ENCODE measurements at regions not wholly inside any gene's neighbourhood (a gene's known extent, or its start where the extent isn't known, plus 50 kb on each side); places are given as distances from the start of the nearest gene placed in this dataset.
"Not testable (repeated sequence)": the region's sequence is repeated elsewhere in the genome, so short reads cannot be mapped to it uniquely, and the experiment has no call there.

DNA sequence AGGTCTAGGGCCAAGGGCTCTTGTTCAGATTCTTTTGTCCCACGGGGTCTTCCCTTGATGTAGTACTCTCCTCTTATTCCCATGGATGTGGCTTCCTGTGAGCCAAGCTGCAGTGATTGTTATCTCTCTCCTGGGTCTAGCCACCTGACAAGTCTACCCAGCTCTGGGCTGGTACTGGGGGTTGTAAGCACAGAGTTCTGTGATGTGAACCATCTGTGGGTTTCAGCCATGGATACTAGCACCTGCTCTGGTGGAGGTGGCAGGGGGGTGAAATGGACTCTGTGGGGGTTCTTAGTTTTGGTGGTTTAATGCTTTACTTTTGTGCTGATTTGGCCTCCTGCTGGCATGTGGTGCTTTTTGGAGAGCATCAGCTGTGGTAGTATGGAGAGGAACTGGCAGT lies 350.8 kb downstream of the DNAJB9 start:
- Histone ChIP-seq H3K36me3 (no peaks in the 10 kb centered on the region), H3K27me3 (no peaks in the 10 kb centered on the region), H3K27ac (no peak overlapping the region), H3K4me1 (no peaks in the 10 kb centered on the region), H3K9me3 (peaks cover 0 to 51% of the 10 kb centered on the region in 2 donors), H3K4me3 (no peak overlapping the region)
- DNase-seq, result no peak
- ATAC-seq, result no peak
- TF ChIP-seq, protein P1, sequence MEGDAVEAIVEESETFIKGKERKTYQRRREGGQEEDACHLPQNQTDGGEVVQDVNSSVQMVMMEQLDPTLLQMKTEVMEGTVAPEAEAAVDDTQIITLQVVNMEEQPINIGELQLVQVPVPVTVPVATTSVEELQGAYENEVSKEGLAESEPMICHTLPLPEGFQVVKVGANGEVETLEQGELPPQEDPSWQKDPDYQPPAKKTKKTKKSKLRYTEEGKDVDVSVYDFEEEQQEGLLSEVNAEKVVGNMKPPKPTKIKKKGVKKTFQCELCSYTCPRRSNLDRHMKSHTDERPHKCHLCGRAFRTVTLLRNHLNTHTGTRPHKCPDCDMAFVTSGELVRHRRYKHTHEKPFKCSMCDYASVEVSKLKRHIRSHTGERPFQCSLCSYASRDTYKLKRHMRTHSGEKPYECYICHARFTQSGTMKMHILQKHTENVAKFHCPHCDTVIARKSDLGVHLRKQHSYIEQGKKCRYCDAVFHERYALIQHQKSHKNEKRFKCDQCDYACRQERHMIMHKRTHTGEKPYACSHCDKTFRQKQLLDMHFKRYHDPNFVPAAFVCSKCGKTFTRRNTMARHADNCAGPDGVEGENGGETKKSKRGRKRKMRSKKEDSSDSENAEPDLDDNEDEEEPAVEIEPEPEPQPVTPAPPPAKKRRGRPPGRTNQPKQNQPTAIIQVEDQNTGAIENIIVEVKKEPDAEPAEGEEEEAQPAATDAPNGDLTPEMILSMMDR (IDR thresholded peaks at IDR 0.05), result no peak
- intact Hi-C loops (cut with DNase I), result no loop called here

DNA sequence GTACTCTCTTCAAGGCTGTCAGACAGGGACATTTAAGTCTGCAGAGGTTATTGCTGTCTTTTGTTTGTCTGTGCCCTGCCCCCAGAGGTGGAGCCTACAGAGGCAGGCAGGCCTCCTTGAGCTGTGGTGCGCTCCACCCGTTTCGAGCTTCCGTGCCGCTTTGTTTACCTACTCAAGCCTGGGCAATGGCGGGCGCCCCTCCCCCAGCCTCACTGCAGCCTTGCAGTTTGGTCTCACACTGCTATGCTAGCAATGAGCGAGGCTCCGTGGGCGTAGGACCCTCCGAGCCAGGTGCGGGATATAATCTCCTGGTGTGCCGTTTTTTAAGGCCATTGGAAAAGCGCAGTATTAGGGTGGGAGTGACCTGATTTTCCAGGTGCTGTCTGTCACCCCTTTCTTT lies 373.4 kb downstream of the DNAJB9 start:
- H3K4me1 ChIP-seq; H3K36me3 ChIP-seq; H3K27ac ChIP-seq; H3K27me3 ChIP-seq; intact Hi-C loops (cut with DNase I); H3K4me3 ChIP-seq; ATAC-seq: not testable (repeated sequence)
- H3K9me3 ChIP-seq, result peaks cover 0 to 36% of the 10 kb centered on the region in 2 donors
- DNase-seq, result peak in 1 of 4 donors; percentile 40

DNA sequence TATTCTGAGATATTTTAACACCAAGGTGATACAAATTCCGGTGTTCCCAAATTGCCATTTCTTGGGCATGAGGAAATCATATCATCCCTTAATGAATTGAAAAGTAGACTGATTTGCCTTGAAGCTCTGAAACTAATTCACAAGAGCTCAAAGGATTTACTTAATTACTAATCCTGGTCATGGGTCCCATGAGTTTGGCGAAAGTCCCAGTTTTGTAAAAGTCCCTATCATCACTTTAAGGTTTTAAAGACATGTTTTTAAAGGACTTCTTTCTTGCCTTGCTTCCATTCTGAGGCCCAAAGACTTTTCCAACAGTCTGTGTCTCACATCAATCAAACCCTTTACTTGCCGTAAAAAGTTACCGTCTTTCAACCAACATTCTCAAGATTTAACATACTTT lies 377.9 kb downstream of the DNAJB9 start:
- intact Hi-C loops (cut with DNase I), result no loop called here
- H3K4me3 ChIP-seq, result no peak overlapping the region
- H3K9me3 ChIP-seq, result peaks cover 0 to 22% of the 10 kb centered on the region in 2 donors
- no peaks in the 10 kb centered on the region for H3K27me3 ChIP-seq
- H3K36me3 ChIP-seq, result no peaks in the 10 kb centered on the region
- no peak overlapping the region for H3K27ac ChIP-seq
- ATAC-seq (no peak), DNase-seq (no peak)
- no peaks in the 10 kb centered on the region for H3K4me1 ChIP-seq
- TF ChIP-seq, protein P1 (IDR thresholded peaks at IDR 0.05), result no peak

DNA sequence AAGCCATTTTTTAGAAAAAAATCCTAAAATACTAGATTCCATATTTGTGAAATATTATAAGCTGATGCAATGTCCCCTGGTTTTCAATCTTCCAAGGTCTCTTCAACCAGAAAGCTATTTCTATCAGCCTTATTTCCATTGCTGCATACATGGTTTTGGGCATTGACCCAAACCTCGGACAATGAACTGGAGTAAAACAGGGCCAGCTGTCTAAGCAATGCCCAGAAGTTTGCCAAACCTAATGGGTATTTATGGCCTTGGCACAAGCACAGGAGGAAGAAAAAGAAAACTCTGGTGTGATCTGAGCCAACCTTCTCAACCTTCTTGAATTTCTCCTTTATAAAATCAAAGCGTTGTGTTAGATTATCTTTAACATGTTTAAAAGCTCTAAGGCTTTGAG lies 402.3 kb downstream of the DNAJB9 start:
- TF ChIP-seq, protein P1 (IDR thresholded peaks at IDR 0.05), result no peak
- no peaks in the 10 kb centered on the region for H3K9me3 ChIP-seq
- H3K27ac ChIP-seq, result no peak overlapping the region
- intact Hi-C loops (cut with DNase I), result no loop called here
- H3K4me3 ChIP-seq, result no peak overlapping the region
- no peaks in the 10 kb centered on the region for H3K27me3 ChIP-seq
- ATAC-seq (no peak), DNase-seq (no peak)
- no peaks in the 10 kb centered on the region for H3K4me1 ChIP-seq
- no peaks in the 10 kb centered on the region for H3K36me3 ChIP-seq

DNA sequence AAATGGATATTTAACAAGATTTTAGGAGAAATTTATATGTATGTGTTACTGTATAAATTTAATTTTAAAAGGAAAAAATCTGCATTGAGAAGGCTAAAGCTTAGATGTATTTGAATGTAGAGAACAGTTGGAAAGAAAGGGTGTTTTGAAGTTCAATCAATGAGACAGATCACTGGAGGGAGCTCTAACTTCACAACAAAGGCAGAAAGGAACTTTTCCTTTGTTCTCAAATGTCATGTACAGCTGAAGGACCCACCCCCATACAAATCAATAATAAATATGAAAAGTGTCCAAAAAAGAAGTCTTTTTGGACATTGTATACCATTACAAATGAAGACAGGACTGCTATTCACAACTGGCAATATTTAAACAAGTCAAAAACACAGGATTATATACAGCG lies 403.4 kb downstream of the DNAJB9 start:
- peak in 1 of 4 donors; percentile 44 for DNase-seq
- TF ChIP-seq, protein P1 (IDR thresholded peaks at IDR 0.05), result no peak

DNA sequence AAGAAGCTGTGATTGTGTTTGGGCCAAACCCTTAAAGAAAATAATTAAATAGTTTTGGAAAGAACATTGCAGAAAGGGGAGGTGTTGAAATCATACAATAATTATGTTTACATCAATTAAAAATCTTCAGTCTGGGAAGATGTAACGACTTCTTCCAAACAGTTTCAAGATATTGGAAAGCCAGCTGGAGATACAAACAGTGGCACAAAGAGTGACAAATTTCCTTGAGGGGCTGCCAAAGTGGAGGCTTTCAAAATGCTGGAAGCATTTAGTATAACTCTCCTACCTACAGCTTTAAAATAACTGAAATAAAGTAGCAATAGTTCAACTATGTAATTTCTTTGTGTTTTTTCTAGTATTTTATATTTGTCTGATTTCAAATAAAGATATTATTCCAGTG lies 405.0 kb downstream of the DNAJB9 start:
- no peaks in the 10 kb centered on the region for H3K4me1 ChIP-seq
- H3K9me3 ChIP-seq, result peaks cover 0 to 5% of the 10 kb centered on the region in 2 donors
- H3K4me3 ChIP-seq, result no peak overlapping the region
- TF ChIP-seq, protein P1 (IDR thresholded peaks at IDR 0.05), result no peak
- intact Hi-C loops (cut with DNase I), result no loop called here
- ATAC-seq, result no peak
- H3K27ac ChIP-seq, result no peak overlapping the region
- no peaks in the 10 kb centered on the region for H3K36me3 ChIP-seq
- no peaks in the 10 kb centered on the region for H3K27me3 ChIP-seq
- no peak for DNase-seq

More for the DNA sequence above, 403.4 kb downstream of the DNAJB9 start:
- Histone ChIP-seq H3K9me3 (no peaks in the 10 kb centered on the region), H3K27me3 (no peaks in the 10 kb centered on the region), H3K4me1 (no peaks in the 10 kb centered on the region), H3K36me3 (no peaks in the 10 kb centered on the region), H3K4me3 (no peak overlapping the region), H3K27ac (no peak overlapping the region)
- no peak for ATAC-seq
- intact Hi-C loops (cut with DNase I), result no loop called here
